Esophagus squamous epithelium (tissue), 4 donors: ENCODE measurements at regions not wholly inside any gene's neighbourhood (a gene's known extent, or its start where the extent isn't known, plus 50 kb on each side); places are given as distances from the start of the nearest gene placed in this dataset.

Source experiments
- POLR2A ChIP-seq, 4 donors: fragments of 450-650 bp; IDR thresholded peaks; one replicate each; pipeline ENCODE4 v1.6.1; 2017; ENCODE audit warnings: antibody characterized with exemption in 4 of 4, mild to moderate bottlenecking in 4 of 4, moderate library complexity in 3 of 4
- TF ChIP-seq, protein P1 (sequence below), 6 experiments: fragments of 450-650 bp in 4 of 6; fragments of 200-600 bp in 2 of 6; sonication (generic) in 2 of 6; IDR thresholded peaks; one replicate each; pipeline ENCODE4 v1.5.1; 2016 to 2019; ENCODE audit warnings: antibody characterized with exemption in 6 of 6, mild to moderate bottlenecking in 4 of 6, moderate library complexity in 4 of 6

DNA sequence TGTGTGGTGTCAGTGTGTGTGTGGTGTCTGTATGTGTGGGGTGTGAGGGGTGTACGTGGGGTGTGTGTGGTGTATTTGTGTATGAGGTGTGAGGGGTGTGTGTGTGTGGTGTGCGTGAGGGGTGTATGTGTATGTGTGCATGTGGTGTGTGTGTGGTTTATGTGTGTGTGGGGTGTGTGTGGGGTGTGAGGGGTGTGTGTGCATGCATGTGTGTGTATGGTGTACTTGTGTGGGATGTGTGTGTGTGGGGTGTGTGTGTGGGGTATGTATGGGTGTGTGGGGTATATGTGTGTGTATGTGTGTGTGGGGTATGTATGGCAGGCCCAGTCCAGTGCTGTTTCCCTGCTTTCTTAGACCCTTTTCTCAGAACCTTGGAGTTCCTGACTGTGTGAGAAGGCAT is 83.3 kb downstream of the PTTG1 start:
- TF ChIP-seq, protein P1, sequence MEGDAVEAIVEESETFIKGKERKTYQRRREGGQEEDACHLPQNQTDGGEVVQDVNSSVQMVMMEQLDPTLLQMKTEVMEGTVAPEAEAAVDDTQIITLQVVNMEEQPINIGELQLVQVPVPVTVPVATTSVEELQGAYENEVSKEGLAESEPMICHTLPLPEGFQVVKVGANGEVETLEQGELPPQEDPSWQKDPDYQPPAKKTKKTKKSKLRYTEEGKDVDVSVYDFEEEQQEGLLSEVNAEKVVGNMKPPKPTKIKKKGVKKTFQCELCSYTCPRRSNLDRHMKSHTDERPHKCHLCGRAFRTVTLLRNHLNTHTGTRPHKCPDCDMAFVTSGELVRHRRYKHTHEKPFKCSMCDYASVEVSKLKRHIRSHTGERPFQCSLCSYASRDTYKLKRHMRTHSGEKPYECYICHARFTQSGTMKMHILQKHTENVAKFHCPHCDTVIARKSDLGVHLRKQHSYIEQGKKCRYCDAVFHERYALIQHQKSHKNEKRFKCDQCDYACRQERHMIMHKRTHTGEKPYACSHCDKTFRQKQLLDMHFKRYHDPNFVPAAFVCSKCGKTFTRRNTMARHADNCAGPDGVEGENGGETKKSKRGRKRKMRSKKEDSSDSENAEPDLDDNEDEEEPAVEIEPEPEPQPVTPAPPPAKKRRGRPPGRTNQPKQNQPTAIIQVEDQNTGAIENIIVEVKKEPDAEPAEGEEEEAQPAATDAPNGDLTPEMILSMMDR (IDR thresholded peaks at IDR 0.05), result no peak
- TF ChIP-seq POLR2A (IDR thresholded peaks at IDR 0.05), result no peak
